ENCODE measurements at regions not wholly inside any gene's neighbourhood (a gene's known extent, or its start where the extent isn't known, plus 50 kb on each side); places are given as distances from the start of the nearest gene placed in this dataset.

DNA sequence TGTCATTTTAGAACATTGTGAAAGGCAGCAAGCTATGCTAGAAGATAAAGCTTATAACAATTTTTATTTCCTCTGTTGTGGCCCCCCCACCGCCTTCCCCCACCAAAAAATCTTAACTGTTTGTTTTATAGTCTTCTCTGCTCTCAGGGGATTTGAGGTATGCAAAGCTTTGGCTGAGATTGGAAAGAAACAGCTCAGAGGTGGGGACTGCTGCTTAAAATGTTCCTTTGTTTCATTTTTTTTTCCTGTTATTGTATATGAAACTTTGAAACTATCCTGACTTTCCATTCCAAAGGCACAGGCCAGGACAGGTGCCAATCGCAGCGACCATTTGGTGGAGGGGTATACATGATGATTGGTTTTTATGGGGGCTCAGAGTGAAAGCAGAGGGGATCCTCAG, 114.7 kb upstream of the PHACTR1 start:
- TF ChIP-seq, protein P1, sequence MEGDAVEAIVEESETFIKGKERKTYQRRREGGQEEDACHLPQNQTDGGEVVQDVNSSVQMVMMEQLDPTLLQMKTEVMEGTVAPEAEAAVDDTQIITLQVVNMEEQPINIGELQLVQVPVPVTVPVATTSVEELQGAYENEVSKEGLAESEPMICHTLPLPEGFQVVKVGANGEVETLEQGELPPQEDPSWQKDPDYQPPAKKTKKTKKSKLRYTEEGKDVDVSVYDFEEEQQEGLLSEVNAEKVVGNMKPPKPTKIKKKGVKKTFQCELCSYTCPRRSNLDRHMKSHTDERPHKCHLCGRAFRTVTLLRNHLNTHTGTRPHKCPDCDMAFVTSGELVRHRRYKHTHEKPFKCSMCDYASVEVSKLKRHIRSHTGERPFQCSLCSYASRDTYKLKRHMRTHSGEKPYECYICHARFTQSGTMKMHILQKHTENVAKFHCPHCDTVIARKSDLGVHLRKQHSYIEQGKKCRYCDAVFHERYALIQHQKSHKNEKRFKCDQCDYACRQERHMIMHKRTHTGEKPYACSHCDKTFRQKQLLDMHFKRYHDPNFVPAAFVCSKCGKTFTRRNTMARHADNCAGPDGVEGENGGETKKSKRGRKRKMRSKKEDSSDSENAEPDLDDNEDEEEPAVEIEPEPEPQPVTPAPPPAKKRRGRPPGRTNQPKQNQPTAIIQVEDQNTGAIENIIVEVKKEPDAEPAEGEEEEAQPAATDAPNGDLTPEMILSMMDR (IDR thresholded peaks at IDR 0.05) = no peak
- TF ChIP-seq POLR2A (IDR thresholded peaks at IDR 0.05) (no peak), POLR2AphosphoS5 (IDR thresholded peaks at IDR 0.05) (no peak)

Data from breast epithelium (tissue), 3 donors.